Right lobe of liver (tissue), 6 donors: ENCODE measurements at regions not wholly inside any gene's neighbourhood (a gene's known extent, or its start where the extent isn't known, plus 50 kb on each side); places are given as distances from the start of the nearest gene placed in this dataset.

Experiments
- ATAC-seq, 4 donors: fragments of 200-7000 bp; cut with Tn5 transposase; one replicate each; pipeline ENCODE4 v1.9.1; 2020; ENCODE audit warnings: mild to moderate bottlenecking in 4 of 4, moderate library complexity in 4 of 4
- DNase-seq, 3 donors: peaks; one replicate each; pipeline ENCODE4 v3.0.0-alpha.2; 2020
- H3K27ac ChIP-seq, 3 donors: fragments of 200-600 bp; one replicate each; pipeline ENCODE4 v1.8.0; 2022
- H3K27me3 ChIP-seq, 2 donors: fragments of 200-600 bp; one replicate each; pipeline ENCODE4 v1.8.0; 2022
- H3K36me3 ChIP-seq, 4 donors: fragments of 200-600 bp; sonication (generic) in 1 of 4; one replicate each; pipeline versions ENCODE4 v1.5.1 to v1.8.0; 2017 to 2022; ENCODE audit warnings: control low read depth in 1 of 4
- H3K4me1 ChIP-seq, 4 donors: fragments of 200-600 bp; sonication (generic) in 1 of 4; one replicate each; pipeline versions ENCODE4 v1.5.1 to v1.8.0; 2017 to 2022; ENCODE audit warnings: control low read depth in 1 of 4
- H3K4me3 ChIP-seq, 3 donors: fragments of 200-600 bp; one replicate each; pipeline ENCODE4 v1.8.0; 2022
- H3K9me3 ChIP-seq, 4 donors: fragments of 200-600 bp; sonication (generic) in 1 of 4; one replicate each; pipeline versions ENCODE4 v1.5.1 to v1.8.0; 2017 to 2022; ENCODE audit warnings: control low read depth in 1 of 4
- CTCF ChIP-seq, 4 donors: fragments of 200-600 bp in 3 of 4; fragments of 450-650 bp in 1 of 4; IDR thresholded peaks; one replicate each; pipeline versions ENCODE4 v1.5.1 to v1.8.0; 2016 to 2022; ENCODE audit warnings: antibody characterized with exemption in 4 of 4, mild to moderate bottlenecking in 2 of 4
- POLR2A ChIP-seq: fragments of 450-650 bp; IDR thresholded peaks from one replicate; pipeline ENCODE4 v1.6.1; 2017; ENCODE audit warnings: antibody characterized with exemption, mild to moderate bottlenecking
- WGBS: methylation state at CpG from one replicate; pipeline ENCODE4 v1.1.6; 2018; ENCODE audit warnings: low coverage, low lambda C conversion rate; ENCODE audit not compliant: insufficient coverage; ENCODE audit errors: missing lambda C conversion rate; 5-methylcytosine and 5-hydroxymethylcytosine counted together
- intact Hi-C, 2 donors: fragments of 100-400 bp; cut with DNase I; formaldehyde crosslinking; loops; one replicate each; pipeline versions ENCODE4 v1.11.2 to v1.14.1; 2022
- donor health status: DM: no; HTN: yes; CAD: no.
- donor health status: DM: no; HTN: no; CAD: no.
- donor health status: DM: no; HTN: no; CAD: no.
- donor health status: DM: no; HTN: yes; CAD: no.
- donor health status: DM: no; HTN: yes; CAD: no.

- no peak for ATAC-seq
- no peaks in the 10 kb centered on the region for H3K27me3 ChIP-seq
- no peaks in the 10 kb centered on the region for H3K36me3 ChIP-seq
- peaks cover 0 to 23% (median 9%) of the 10 kb centered on the region in 4 donors for H3K4me1 ChIP-seq
- WGBS: 53% methylated on average over 2 of the region's 2 CpGs
- DNase-seq: no peak
- TF ChIP-seq CTCF (IDR thresholded peaks at IDR 0.05): no peak
- H3K9me3 ChIP-seq: no peaks in the 10 kb centered on the region
- intact Hi-C loops: no loop called here
- H3K4me3 ChIP-seq: no peak overlapping the region
- H3K27ac ChIP-seq: no peak overlapping the region
Observed at GRCh38 chr14:50014809-50015430, 101.5 kb downstream of the VCPKMT start.

GRCh38 chr14:50015716-50016115 lies 100.7 kb downstream of the VCPKMT start:
- WGBS: 85% methylated on average over 3 of the region's 3 CpGs
- no peak for TF ChIP-seq CTCF (IDR thresholded peaks at IDR 0.05)
- no peak for TF ChIP-seq POLR2A
- Histone ChIP-seq H3K36me3 (no peaks in the 10 kb centered on the region), H3K27me3 (no peaks in the 10 kb centered on the region), H3K9me3 (no peaks in the 10 kb centered on the region), H3K4me3 (no peak overlapping the region), H3K4me1 (peaks cover 0 to 23% (median 9%) of the 10 kb centered on the region in 4 donors), H3K27ac (no peak overlapping the region)
- ATAC-seq (no peak), DNase-seq (no peak)
- intact Hi-C loops: no loop called here

- DNase-seq (peak; percentile 62 to 81 (median 78)), ATAC-seq (peak; percentile 88 to 93 (median 90))
- Histone ChIP-seq H3K27ac (peak overlapping the region; percentile 61 to 85 (median 72)), H3K27me3 (no peaks in the 10 kb centered on the region), H3K9me3 (no peaks in the 10 kb centered on the region), H3K4me1 (peaks cover 0 to 23% (median 9%) of the 10 kb centered on the region in 4 donors), H3K36me3 (no peaks in the 10 kb centered on the region), H3K4me3 (no peak overlapping the region)
- intact Hi-C loops: no loop called here
- TF ChIP-seq POLR2A: no peak
- no peak for TF ChIP-seq CTCF (IDR thresholded peaks at IDR 0.05)
- 33% methylated on average over 10 of the region's 10 CpGs for WGBS
Observed at GRCh38 chr14:50018201-50018932, 98.0 kb downstream of the VCPKMT start.

GRCh38 chr14:50018933-50019210 lies 97.5 kb downstream of the VCPKMT start:
- Histone ChIP-seq H3K27me3 (no peaks in the 10 kb centered on the region), H3K9me3 (no peaks in the 10 kb centered on the region), H3K36me3 (no peaks in the 10 kb centered on the region), H3K4me3 (no peak overlapping the region), H3K27ac (peak overlapping the region; percentile 61 to 85 (median 72)), H3K4me1 (peaks cover 0 to 23% (median 9%) of the 10 kb centered on the region in 4 donors)
- no peak for ATAC-seq
- 49% methylated on average over 2 of the region's 2 CpGs for WGBS
- no peak for TF ChIP-seq CTCF (IDR thresholded peaks at IDR 0.05)
- TF ChIP-seq POLR2A: no peak
- intact Hi-C loops: no loop called here
- no peak for DNase-seq
